ENCODE measurements at regions not wholly inside any gene's neighbourhood (a gene's known extent, or its start where the extent isn't known, plus 50 kb on each side); places are given as distances from the start of the nearest gene placed in this dataset.
"Not testable (repeated sequence)": the region's sequence is repeated elsewhere in the genome, so short reads cannot be mapped to it uniquely, and the experiment has no call there.

DNA sequence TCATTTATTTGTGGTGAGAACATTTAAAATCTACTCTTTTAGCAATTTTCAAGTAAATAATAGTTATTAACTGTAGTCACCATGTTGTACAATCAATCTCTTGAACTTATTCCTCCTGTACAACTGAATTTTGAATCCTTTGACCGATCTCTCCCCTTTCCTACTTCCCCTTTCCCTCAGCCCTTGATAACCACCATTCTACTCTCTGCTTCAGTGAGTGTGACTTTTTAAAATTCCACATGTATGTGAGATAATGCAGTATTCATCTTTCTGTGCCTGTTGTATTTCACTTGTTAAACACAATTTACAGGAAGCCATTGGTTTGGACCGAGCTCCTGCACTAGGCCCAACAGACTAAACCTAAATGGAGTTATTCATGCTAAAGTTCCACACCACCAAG, 458.9 kb upstream of the PDE3A start:
- no peak overlapping the region for H3K27ac Mint-ChIP-seq

DNA sequence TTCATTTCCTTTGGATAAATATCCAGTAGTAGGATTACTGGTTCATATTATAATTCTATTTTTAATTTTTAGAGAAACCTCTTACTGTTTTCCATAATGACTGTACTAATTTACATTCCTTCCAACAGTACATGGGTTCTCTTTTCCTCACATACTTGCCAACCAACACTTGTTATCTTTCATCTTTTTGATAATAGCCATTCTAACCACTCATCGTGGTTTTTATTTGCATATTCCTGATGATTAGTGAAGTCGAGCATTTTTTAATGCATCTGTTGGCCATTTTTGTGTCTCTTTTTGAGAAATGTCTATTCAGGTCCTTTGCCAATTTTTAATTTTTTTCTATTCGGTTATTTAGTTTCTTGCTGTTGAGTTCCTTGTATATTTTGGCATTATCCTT, 457.7 kb upstream of the PDE3A start:
- no peak for ATAC-seq
- H3K36me3 Mint-ChIP-seq, result no peaks in the 10 kb centered on the region
- H3K4me3 Mint-ChIP-seq, result no peak overlapping the region
- no peaks in the 10 kb centered on the region for H3K27me3 Mint-ChIP-seq
- peaks cover 6% of the 10 kb centered on the region for H3K9me3 Mint-ChIP-seq
- no peak overlapping the region for H3K27ac Mint-ChIP-seq
- H3K4me1 Mint-ChIP-seq, result no peaks in the 10 kb centered on the region

More for the DNA sequence above, 458.9 kb upstream of the PDE3A start:
- no peaks in the 10 kb centered on the region for H3K27me3 Mint-ChIP-seq
- no peak for ATAC-seq
- H3K4me1 Mint-ChIP-seq, result no peaks in the 10 kb centered on the region
- H3K9me3 Mint-ChIP-seq, result peaks cover 9% of the 10 kb centered on the region
- H3K36me3 Mint-ChIP-seq, result no peaks in the 10 kb centered on the region
- no peak overlapping the region for H3K4me3 Mint-ChIP-seq

DNA sequence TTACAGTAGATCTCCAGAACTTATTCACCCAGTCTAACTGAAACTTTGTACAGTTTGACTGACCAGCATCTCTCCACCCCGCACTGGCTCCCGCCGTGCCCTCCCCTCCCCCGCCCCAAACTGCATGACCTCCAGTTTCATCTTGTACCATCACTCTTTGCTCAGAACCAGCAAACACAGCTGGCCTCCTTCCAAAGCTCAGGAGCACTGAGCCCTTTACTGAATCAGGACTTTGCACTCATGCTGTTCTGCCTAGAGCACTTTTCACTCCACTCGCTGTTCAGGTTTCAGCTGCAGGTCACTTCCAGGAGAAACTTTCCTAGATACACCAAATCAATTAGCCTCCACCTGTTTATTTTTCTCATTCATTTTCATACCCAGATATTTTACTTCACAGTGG, 455.3 kb upstream of the PDE3A start:
- ATAC-seq, result no peak
- Mint-ChIP-seq H3K36me3 (no peaks in the 10 kb centered on the region), H3K27me3 (no peaks in the 10 kb centered on the region), H3K9me3 (peaks cover 6% of the 10 kb centered on the region), H3K27ac (no peak overlapping the region), H3K4me1 (no peaks in the 10 kb centered on the region), H3K4me3 (no peak overlapping the region)

DNA sequence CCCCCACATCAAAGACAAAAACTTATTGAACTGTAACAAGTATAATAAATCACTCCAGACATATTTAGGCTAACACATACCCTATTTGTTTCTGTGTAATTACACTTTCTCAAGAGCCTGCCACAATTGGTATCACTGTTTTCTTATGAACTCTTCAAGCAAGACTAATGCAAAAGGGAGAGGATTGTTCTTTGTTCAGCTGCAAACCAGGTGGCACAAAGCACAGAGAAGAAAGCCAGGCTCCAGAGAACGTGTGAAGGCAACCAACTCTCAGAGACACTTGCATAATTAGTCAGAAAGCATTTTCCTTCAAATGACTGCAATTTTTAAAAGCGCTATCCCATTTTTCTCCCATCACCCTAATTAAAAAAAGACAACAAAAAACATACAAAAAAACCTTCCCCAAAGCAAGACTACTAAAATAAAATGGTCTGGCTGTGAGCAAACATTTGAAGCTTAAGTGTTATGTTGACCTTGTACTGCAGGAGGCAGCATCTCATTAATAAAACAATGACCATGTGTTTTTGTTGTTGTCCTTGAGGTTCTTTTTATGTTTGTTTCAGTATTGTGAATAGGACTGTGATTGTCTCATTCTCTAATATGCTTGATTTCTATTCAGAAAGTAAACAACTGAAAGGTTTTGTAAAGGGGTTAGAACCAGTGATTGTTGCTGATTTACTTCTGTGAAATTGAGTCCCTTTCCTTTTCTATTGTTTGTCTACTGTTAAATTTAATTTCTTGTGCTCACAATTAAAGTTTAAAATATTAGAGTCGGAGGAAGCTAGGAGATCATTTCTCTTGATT, 452.7 kb upstream of the PDE3A start:
- no peaks in the 10 kb centered on the region for H3K27me3 Mint-ChIP-seq
- H3K9me3 Mint-ChIP-seq, result peaks cover 5% of the 10 kb centered on the region
- no peak overlapping the region for H3K4me3 Mint-ChIP-seq
- H3K27ac Mint-ChIP-seq, result no peak overlapping the region
- ATAC-seq, result no peak
- H3K4me1 Mint-ChIP-seq, result no peaks in the 10 kb centered on the region
- H3K36me3 Mint-ChIP-seq, result no peaks in the 10 kb centered on the region

DNA sequence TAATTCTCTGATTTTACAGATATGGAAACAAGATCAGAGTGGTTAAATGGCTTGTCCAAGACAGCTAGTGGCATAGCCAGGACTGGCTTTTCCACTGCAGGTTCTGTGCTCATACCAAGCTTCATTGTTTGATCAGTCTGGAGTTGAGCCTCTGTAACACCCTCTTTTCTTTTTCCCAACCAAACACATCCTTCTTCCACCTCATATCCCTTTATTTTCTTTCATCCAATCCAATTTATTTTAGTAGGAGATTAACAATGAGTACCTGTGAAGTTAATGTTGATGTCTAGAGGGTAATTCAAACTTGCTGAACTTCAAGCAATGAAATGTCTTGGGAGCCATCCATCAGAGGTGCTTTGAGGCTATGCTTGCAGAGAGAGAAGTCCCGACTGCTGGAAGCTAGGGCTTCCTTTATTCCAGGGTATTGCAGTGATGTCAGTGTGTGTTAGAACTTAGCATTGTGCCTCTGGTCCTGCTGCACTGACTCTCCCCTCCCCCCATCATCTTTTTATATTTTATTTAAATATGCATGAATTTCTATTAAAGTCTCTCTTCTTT, 452.1 kb upstream of the PDE3A start:
- H3K4me3 Mint-ChIP-seq, result no peak overlapping the region
- H3K4me1 Mint-ChIP-seq, result no peaks in the 10 kb centered on the region
- peaks cover 5% of the 10 kb centered on the region for H3K9me3 Mint-ChIP-seq
- H3K36me3 Mint-ChIP-seq, result no peaks in the 10 kb centered on the region
- H3K27me3 Mint-ChIP-seq, result no peaks in the 10 kb centered on the region
- no peak overlapping the region for H3K27ac Mint-ChIP-seq
- ATAC-seq, result no peak

DNA sequence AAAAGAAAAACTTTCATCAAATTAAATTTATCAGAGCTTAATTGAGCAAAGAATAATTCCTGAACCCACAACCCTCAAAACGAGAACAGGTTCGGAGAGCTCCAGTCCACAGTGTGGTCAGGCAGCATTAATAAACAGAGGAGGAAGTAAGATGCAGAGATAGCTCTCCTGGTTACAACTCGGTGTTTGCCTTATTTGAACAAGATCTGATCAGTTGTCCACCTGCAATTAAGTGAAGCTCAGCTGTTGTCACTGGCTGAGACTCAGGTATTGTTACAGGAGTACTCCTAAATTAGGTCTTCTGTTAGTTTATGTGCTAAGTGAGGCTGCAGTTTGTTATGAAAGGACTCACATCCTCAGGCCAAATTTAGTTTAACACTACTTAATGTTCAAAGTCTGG, 451.4 kb upstream of the PDE3A start:
- H3K27ac Mint-ChIP-seq, result no peak overlapping the region
- H3K4me3 Mint-ChIP-seq, result no peak overlapping the region
- ATAC-seq, result no peak
- no peaks in the 10 kb centered on the region for H3K36me3 Mint-ChIP-seq
- no peaks in the 10 kb centered on the region for H3K27me3 Mint-ChIP-seq
- peaks cover 6% of the 10 kb centered on the region for H3K9me3 Mint-ChIP-seq
- no peaks in the 10 kb centered on the region for H3K4me1 Mint-ChIP-seq

DNA sequence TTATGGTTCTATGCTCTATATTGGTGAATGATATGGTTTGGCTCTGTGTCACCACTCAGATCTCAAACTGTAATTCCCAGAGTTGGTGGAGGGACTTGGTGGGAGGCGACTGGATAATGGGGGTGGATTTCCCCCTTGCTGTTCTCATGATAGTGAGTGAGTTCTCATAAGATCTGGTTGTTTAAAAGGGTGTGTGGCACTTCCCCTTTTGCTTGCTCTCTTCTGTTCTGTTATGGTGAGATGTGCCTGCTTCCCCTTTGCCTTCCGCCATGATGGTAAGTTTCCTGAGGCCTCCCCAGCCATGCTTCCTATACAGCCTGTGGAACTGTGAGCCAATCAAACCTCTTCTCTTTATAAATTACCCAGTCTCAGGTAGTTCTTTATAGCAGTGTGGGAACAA, 446.6 kb upstream of the PDE3A start:
- not testable (repeated sequence) for H3K4me3 Mint-ChIP-seq, H3K9me3 Mint-ChIP-seq, H3K4me1 Mint-ChIP-seq, H3K36me3 Mint-ChIP-seq, H3K27me3 Mint-ChIP-seq, ATAC-seq, H3K27ac Mint-ChIP-seq

DNA sequence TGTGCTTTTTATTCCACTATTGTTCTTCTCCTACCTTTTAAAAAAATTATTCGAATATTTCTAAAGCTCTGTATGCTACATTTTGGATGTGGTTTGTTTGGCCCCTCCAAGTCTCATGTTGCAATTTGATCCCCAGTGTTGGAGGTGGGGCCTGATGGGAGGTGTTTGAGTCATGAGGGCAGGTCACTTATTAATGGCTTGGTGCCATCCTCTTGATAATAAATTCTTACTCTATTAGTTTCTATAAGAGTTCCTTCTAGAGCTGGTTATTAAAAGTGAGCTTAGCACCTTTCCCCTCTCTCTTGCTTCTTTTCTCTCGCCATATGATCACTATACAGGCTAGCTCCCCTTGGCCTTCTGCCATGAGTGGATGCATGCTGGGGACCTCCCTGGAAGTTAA, 445.6 kb upstream of the PDE3A start:
- no peak for ATAC-seq
- H3K27me3 Mint-ChIP-seq, result no peaks in the 10 kb centered on the region
- no peaks in the 10 kb centered on the region for H3K4me1 Mint-ChIP-seq
- H3K4me3 Mint-ChIP-seq, result no peak overlapping the region
- no peaks in the 10 kb centered on the region for H3K36me3 Mint-ChIP-seq
- peaks cover 6% of the 10 kb centered on the region for H3K9me3 Mint-ChIP-seq
- no peak overlapping the region for H3K27ac Mint-ChIP-seq

DNA sequence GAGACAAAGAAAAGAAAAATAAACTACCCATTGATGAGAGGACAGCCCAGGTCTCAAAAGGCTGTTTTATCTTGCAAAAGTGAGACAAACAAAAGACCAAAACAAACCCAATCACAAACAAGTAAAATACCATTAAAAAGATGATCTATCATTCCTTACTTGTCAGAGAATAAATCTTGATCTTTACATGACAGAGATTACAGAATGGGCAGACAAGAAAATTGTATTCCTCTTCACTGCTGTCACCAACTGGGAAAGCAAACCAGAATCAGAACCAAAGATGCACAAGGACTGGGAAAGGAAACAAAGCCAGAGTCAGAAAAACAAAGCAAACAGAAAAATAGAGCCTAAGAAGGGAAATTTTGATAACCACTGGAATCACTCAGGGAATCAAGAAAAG, 444.0 kb upstream of the PDE3A start:
- Mint-ChIP-seq H3K4me1 (no peaks in the 10 kb centered on the region), H3K9me3 (peaks cover 8% of the 10 kb centered on the region), H3K27ac (no peak overlapping the region), H3K27me3 (no peaks in the 10 kb centered on the region), H3K36me3 (no peaks in the 10 kb centered on the region), H3K4me3 (no peak overlapping the region)
- ATAC-seq, result no peak

DNA sequence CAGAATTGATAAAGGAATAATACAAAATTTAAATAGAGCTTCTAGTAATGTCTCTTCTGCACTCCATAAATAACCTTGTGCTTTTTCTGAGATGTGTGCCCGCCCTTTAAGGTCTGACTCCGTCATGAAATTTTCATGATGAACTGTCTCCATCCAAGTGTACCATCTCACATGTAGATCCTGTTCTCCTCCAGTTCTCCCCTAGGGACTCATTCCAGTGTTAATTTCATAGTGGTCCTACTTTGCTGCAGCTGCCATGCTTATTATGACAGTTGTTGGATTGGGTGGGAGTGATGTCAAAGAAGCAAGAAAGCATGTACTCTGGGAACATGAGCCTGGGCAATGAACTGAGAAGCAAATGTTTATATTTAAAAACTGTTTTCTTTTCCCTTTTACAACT, 442.5 kb upstream of the PDE3A start:
- no peaks in the 10 kb centered on the region for H3K4me1 Mint-ChIP-seq
- no peak overlapping the region for H3K27ac Mint-ChIP-seq
- no peak for ATAC-seq
- no peaks in the 10 kb centered on the region for H3K36me3 Mint-ChIP-seq
- peaks cover 5% of the 10 kb centered on the region for H3K9me3 Mint-ChIP-seq
- H3K4me3 Mint-ChIP-seq, result no peak overlapping the region
- no peaks in the 10 kb centered on the region for H3K27me3 Mint-ChIP-seq

DNA sequence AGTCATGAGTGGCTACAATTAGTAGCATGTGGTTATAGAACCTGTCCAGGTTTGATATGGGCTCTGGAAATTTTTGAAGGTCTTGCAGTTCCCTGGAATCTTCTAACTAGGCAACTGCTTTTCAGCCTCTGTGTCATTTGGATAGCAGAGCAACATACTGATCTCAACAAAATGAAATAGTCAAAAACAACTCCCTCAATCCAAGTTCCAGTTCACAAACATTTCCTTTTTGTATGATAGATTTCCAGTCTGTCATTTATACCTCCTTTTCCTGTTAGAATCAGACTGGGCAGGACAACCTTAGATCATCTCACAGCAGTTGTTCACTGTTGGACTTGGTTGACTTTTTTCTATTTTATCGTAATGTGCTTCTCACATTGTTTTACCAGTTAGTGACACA, 442.1 kb upstream of the PDE3A start:
- H3K27me3 Mint-ChIP-seq, result no peaks in the 10 kb centered on the region
- ATAC-seq, result no peak
- H3K27ac Mint-ChIP-seq, result no peak overlapping the region
- no peaks in the 10 kb centered on the region for H3K36me3 Mint-ChIP-seq
- H3K4me1 Mint-ChIP-seq, result no peaks in the 10 kb centered on the region
- no peak overlapping the region for H3K4me3 Mint-ChIP-seq
- H3K9me3 Mint-ChIP-seq, result peaks cover 5% of the 10 kb centered on the region

DNA sequence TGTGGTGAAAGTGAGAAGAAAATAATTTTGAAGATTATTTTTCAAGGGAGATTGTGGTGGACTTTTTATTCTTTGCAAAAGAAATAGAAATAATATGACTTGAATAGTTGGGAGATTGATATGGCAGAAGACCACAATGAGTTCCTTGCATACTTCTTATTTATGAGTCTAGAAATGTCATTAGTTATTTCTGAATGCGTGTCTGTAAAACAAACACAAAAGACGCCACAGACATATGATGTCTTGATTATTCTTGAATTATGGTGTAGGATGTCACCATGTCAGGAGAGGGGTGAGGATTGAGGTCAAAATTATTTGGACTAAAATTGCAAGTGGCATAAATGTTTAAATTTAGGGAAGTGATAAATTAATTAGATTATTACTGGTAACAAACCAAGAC, 440.7 kb upstream of the PDE3A start:
- no peak overlapping the region for H3K27ac Mint-ChIP-seq
- H3K27me3 Mint-ChIP-seq, result no peaks in the 10 kb centered on the region
- ATAC-seq, result no peak

DNA sequence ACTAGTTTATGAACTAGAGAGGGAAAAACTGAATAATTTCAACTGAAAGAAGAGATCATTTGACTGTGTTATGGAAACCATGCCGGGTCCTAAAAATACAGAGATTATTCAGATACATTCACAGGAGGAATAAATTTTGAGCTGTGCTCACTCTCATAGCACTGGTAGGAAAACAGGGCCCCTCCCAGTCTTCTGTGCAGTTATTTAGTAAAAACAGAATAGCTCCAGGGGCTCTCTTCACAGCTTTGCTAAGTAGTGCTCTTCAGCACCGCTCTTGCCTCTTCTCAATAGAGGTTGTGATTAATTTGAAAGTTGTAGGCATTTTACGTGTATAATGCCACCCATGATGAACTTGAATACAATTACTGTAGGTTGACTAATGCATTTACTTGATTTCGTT, 435.9 kb upstream of the PDE3A start:
- H3K9me3 Mint-ChIP-seq, result peaks cover 12% of the 10 kb centered on the region
- H3K27me3 Mint-ChIP-seq, result no peaks in the 10 kb centered on the region
- ATAC-seq, result no peak

More for the DNA sequence above, 440.7 kb upstream of the PDE3A start:
- H3K36me3 Mint-ChIP-seq, result no peaks in the 10 kb centered on the region
- H3K9me3 Mint-ChIP-seq, result peaks cover 2% of the 10 kb centered on the region
- no peak overlapping the region for H3K4me3 Mint-ChIP-seq
- no peaks in the 10 kb centered on the region for H3K4me1 Mint-ChIP-seq

DNA sequence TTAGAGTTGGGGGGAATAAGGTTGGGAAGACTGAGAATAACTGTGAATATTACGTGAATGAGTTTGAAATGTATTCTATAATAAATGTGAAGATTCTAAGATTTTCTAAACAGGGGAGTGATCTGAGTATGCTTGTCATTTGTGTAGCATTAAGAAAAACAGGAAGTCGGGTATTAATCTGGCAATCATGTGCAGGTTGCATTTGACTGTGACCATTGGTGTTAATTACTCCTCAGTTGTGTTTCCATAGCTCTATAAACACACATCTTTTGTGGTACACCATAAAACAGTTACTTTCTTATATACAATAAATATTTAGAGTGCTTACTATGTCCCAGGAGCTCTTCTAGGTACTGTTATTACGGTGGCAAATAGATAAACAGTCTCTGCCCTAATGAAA, 434.4 kb upstream of the PDE3A start:
- no peaks in the 10 kb centered on the region for H3K4me1 Mint-ChIP-seq
- no peak for ATAC-seq
- H3K9me3 Mint-ChIP-seq, result peaks cover 10% of the 10 kb centered on the region
- H3K4me3 Mint-ChIP-seq, result no peak overlapping the region
- no peaks in the 10 kb centered on the region for H3K27me3 Mint-ChIP-seq
- no peaks in the 10 kb centered on the region for H3K36me3 Mint-ChIP-seq
- H3K27ac Mint-ChIP-seq, result no peak overlapping the region

More for the DNA sequence above, 435.9 kb upstream of the PDE3A start:
- H3K36me3 Mint-ChIP-seq, result no peaks in the 10 kb centered on the region
- H3K4me1 Mint-ChIP-seq, result no peaks in the 10 kb centered on the region
- no peak overlapping the region for H3K4me3 Mint-ChIP-seq
- no peak overlapping the region for H3K27ac Mint-ChIP-seq

DNA sequence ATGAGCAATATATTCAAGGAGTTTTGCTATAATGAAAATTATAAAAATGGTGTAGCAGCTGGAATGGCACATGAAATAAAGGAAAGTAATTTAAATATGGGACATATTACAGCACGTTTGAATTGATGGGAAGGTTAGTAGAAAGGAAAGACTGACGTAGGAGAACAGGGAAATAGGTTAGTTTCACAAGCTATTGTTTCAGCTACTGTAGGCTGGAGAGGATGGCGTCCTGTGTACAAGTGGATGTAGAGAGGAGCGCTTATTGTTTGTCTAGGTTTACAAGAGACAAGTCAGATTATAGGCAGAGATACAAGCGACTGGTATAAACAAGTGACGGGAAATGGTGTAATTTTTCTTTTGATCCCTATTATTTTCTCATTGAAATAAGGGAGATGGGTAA, 431.2 kb upstream of the PDE3A start:
- Mint-ChIP-seq H3K4me1 (no peaks in the 10 kb centered on the region), H3K36me3 (no peaks in the 10 kb centered on the region), H3K4me3 (no peak overlapping the region), H3K27ac (no peak overlapping the region), H3K27me3 (no peaks in the 10 kb centered on the region), H3K9me3 (peaks cover 10% of the 10 kb centered on the region)
- ATAC-seq, result no peak

DNA sequence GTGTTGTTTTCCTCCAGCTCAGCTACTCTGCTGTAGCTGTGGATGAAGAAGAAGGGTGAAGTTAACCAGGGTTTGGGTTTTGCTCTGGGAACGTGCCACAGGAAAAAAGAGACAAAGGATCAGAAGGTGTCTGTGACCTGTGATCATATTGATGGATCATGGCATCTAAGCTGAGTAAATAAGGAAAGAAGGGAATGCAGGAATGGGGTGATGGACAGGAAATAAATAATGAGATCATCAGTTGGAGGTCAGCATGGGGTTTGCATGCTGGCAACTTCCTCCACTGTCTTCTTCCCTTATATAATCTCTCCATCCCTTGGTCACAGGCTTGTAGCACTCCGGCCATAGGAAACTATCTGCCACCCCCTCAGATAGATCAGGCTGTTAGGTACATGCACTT, 430.3 kb upstream of the PDE3A start:
- H3K9me3 Mint-ChIP-seq, result peaks cover 10% of the 10 kb centered on the region
- H3K4me3 Mint-ChIP-seq, result no peak overlapping the region
- H3K27me3 Mint-ChIP-seq, result no peaks in the 10 kb centered on the region
- no peaks in the 10 kb centered on the region for H3K36me3 Mint-ChIP-seq
- H3K27ac Mint-ChIP-seq, result no peak overlapping the region
- ATAC-seq, result no peak
- H3K4me1 Mint-ChIP-seq, result no peaks in the 10 kb centered on the region
